ENCODE measurements at regions not wholly inside any gene's neighbourhood (a gene's known extent, or its start where the extent isn't known, plus 50 kb on each side); places are given as distances from the start of the nearest gene placed in this dataset.

- DNase-seq (ENCODE audit: low spot score), result no peak
- intact Hi-C loops (cut with DNase I), result no loop called here
These were observed 150.9 kb downstream of the TBX5 start for GRCh38 chr12:114254998-114255397.

GRCh38 chr12:114253976-114254778 lies 151.8 kb downstream of the TBX5 start:
- TF ChIP-seq POLR2A (IDR thresholded peaks at IDR 0.05) (no peak), CTCF (IDR thresholded peaks at IDR 0.05) (no peak), POLR2AphosphoS5 (IDR thresholded peaks at IDR 0.05) (no peak)
- no peaks in the 10 kb centered on the region for H3K4me1 ChIP-seq (replicated peaks)
- H3K4me3 ChIP-seq, result no peak overlapping the region
- no peak for DNase-seq (ENCODE audit: low spot score)
- no peaks in the 10 kb centered on the region for H3K27me3 ChIP-seq (replicated peaks; ENCODE audit: insufficient read depth)
- H3K36me3 ChIP-seq, result no peaks in the 10 kb centered on the region
- intact Hi-C loops (cut with DNase I), result no loop called here
- no peak overlapping the region for H3K27ac ChIP-seq
- 61% methylated on average over 4 of the region's 4 CpGs for WGBS
- H3K9me3 ChIP-seq, result no peaks in the 10 kb centered on the region

More at GRCh38 chr12:114254998-114255397, 150.9 kb downstream of the TBX5 start:
- Histone ChIP-seq H3K27me3 (replicated peaks; ENCODE audit: insufficient read depth) (no peaks in the 10 kb centered on the region), H3K36me3 (no peaks in the 10 kb centered on the region), H3K4me3 (no peak overlapping the region), H3K27ac (no peak overlapping the region), H3K4me1 (replicated peaks) (no peaks in the 10 kb centered on the region), H3K9me3 (no peaks in the 10 kb centered on the region)
- no peak for TF ChIP-seq POLR2A (IDR thresholded peaks at IDR 0.05)
- TF ChIP-seq CTCF (IDR thresholded peaks at IDR 0.05), result no peak
- TF ChIP-seq POLR2AphosphoS5 (IDR thresholded peaks at IDR 0.05), result no peak

- no peak for TF ChIP-seq POLR2A (IDR thresholded peaks at IDR 0.05)
- no peak for TF ChIP-seq POLR2AphosphoS5 (IDR thresholded peaks at IDR 0.05)
- TF ChIP-seq CTCF (IDR thresholded peaks at IDR 0.05), result no peak
- Histone ChIP-seq H3K4me1 (replicated peaks) (no peaks in the 10 kb centered on the region), H3K27ac (no peak overlapping the region), H3K4me3 (no peak overlapping the region), H3K9me3 (no peaks in the 10 kb centered on the region), H3K27me3 (replicated peaks; ENCODE audit: insufficient read depth) (no peaks in the 10 kb centered on the region), H3K36me3 (no peaks in the 10 kb centered on the region)
- no peak for DNase-seq (ENCODE audit: low spot score)
- 69% methylated on average over 7 of the region's 7 CpGs for WGBS
- intact Hi-C loops (cut with DNase I), result no loop called here
These were observed 157.4 kb downstream of the TBX5 start for GRCh38 chr12:114248527-114248926.

- Histone ChIP-seq H3K4me3 (no peak overlapping the region), H3K27me3 (replicated peaks; ENCODE audit: insufficient read depth) (no peaks in the 10 kb centered on the region), H3K27ac (no peak overlapping the region), H3K36me3 (no peaks in the 10 kb centered on the region), H3K4me1 (replicated peaks) (no peaks in the 10 kb centered on the region), H3K9me3 (no peaks in the 10 kb centered on the region)
- intact Hi-C loops (cut with DNase I), result no loop called here
- WGBS, result 27% methylated on average over 4 of the region's 4 CpGs
- no peak for TF ChIP-seq POLR2AphosphoS5 (IDR thresholded peaks at IDR 0.05)
- no peak for TF ChIP-seq POLR2A (IDR thresholded peaks at IDR 0.05)
- no peak for TF ChIP-seq CTCF (IDR thresholded peaks at IDR 0.05)
- DNase-seq (ENCODE audit: low spot score), result no peak
These were observed 160.4 kb downstream of the TBX5 start for GRCh38 chr12:114245555-114245954.

GRCh38 chr12:114241973-114242434 lies 163.9 kb downstream of the TBX5 start:
- H3K9me3 ChIP-seq, result no peaks in the 10 kb centered on the region
- no peak for DNase-seq (ENCODE audit: low spot score)
- intact Hi-C loops (cut with DNase I), result no loop called here
- H3K4me1 ChIP-seq (replicated peaks), result no peaks in the 10 kb centered on the region
- TF ChIP-seq POLR2A (IDR thresholded peaks at IDR 0.05) (no peak), POLR2AphosphoS5 (IDR thresholded peaks at IDR 0.05) (no peak), CTCF (IDR thresholded peaks at IDR 0.05) (no peak)
- H3K4me3 ChIP-seq, result no peak overlapping the region
- 69% methylated on average over 4 of the region's 4 CpGs for WGBS
- no peaks in the 10 kb centered on the region for H3K36me3 ChIP-seq
- H3K27me3 ChIP-seq (replicated peaks; ENCODE audit: insufficient read depth), result peaks cover 2% of the 10 kb centered on the region
- H3K27ac ChIP-seq, result no peak overlapping the region

Data from prostate gland (tissue), 2 donors.